ENCODE measurements at regions not wholly inside any gene's neighbourhood (a gene's known extent, or its start where the extent isn't known, plus 50 kb on each side); places are given as distances from the start of the nearest gene placed in this dataset.

GRCh38 chr5:98563885-98564653 is 209.4 kb upstream of the RGMB start:
- Histone ChIP-seq H3K4me1 (no peaks in the 10 kb centered on the region), H3K36me3 (no peaks in the 10 kb centered on the region), H3K4me3 (no peak overlapping the region), H3K27ac (no peak overlapping the region), H3K9me3 (no peaks in the 10 kb centered on the region), H3K27me3 (ENCODE audit: low read depth) (no peaks in the 10 kb centered on the region)
- DNase-seq (no peak), ATAC-seq (no peak)
- no peak for TF ChIP-seq CTCF (IDR thresholded peaks at IDR 0.05)
- intact Hi-C loops (cut with DNase I) = no loop called here

DNA sequence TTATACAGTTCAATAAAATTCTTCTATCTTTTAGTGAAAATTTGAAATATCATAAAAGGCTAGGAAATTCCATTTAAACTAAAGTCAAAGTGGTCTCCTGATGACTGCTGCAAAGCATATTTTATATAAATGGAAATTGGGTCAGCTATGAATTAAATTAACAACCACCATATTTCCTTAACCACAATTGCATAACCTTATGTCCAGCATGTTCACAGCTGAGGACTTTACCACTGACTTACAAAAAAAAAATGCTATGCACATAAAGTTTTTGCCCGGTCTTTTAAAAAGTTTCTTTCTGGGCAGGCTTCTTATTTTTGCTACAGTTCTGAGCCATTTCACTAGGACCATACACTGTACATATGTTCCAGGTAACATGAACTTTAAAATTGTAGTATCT is 208.6 kb upstream of the RGMB start:
- Histone ChIP-seq H3K27me3 (ENCODE audit: low read depth) (no peaks in the 10 kb centered on the region), H3K4me1 (no peaks in the 10 kb centered on the region)
- intact Hi-C loops (cut with DNase I) = no loop called here

DNA sequence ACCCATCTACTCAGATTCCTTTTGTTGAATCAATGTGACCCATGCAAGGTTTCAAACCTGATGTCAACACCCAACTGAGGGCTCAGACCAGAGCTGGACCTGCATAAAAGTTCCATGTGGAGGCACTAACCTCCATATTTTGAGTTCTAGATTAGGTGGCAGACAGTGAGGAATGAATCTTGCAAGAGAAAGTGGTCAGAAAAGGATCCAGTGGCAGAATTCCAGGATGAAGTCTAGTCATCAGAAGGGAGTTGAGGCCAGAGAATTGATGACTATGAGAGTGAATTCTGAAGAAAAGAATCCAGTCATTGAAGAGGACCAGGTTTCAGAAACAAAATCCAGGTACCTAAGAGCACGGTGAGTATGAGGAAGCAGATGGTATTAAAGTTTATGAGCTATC is 205.1 kb upstream of the RGMB start:
- Histone ChIP-seq H3K4me3 (no peak overlapping the region), H3K36me3 (no peaks in the 10 kb centered on the region), H3K27ac (no peak overlapping the region), H3K27me3 (ENCODE audit: low read depth) (no peaks in the 10 kb centered on the region), H3K9me3 (no peaks in the 10 kb centered on the region), H3K4me1 (no peaks in the 10 kb centered on the region)
- ATAC-seq (no peak), DNase-seq (no peak)
- intact Hi-C loops (cut with DNase I) = no loop called here
- TF ChIP-seq CTCF (IDR thresholded peaks at IDR 0.05) = no peak

More for the DNA sequence above, 208.6 kb upstream of the RGMB start:
- TF ChIP-seq CTCF (IDR thresholded peaks at IDR 0.05) = no peak
- ATAC-seq (no peak), DNase-seq (no peak)
- Histone ChIP-seq H3K9me3 (no peaks in the 10 kb centered on the region), H3K27ac (no peak overlapping the region), H3K36me3 (no peaks in the 10 kb centered on the region), H3K4me3 (no peak overlapping the region)

DNA sequence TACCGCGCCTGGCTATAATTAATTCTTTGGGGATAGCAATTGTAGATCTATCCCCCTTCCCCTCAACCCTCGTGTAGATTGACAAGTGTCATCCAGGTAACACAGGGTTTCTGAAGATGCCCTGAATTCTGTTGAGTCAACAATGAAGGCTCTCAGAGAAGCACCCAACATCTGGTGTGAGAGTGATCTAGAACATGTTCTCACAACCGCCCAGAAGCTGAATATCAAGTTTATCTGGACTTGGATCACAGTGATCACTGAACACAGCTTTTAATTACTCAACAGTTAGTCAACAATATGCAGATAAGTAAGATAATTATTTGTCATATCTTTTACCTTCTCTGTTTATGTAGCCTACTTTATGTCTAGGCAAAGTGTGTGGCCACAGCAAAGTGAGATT is 204.2 kb upstream of the RGMB start:
- H3K9me3 ChIP-seq = no peaks in the 10 kb centered on the region
- H3K36me3 ChIP-seq = no peaks in the 10 kb centered on the region
- no peaks in the 10 kb centered on the region for H3K27me3 ChIP-seq (ENCODE audit: low read depth)
- H3K4me3 ChIP-seq = no peak overlapping the region
- H3K27ac ChIP-seq = no peak overlapping the region
- no peak for DNase-seq
- TF ChIP-seq CTCF (IDR thresholded peaks at IDR 0.05) = no peak
- ATAC-seq = no peak
- no peaks in the 10 kb centered on the region for H3K4me1 ChIP-seq
- intact Hi-C loops (cut with DNase I) = no loop called here

DNA sequence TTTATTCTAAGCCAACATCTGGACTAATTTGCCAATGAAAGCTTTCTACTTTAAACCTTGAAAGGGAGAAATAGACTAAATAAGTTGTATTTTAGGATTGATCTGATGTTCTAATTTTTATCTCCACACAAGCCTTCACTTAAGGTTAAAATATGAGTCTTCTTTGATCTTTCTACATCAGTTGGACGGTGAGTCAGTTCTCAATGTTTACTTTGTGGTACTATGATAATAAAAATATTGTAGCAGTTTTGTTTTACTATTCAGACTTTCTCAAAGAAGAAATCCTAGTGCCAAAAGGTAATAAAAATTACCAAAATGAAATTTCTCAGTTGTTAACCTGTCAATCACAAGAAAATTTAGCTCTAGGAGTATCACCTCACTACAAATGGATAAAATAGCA is 203.5 kb upstream of the RGMB start:
- no peak for ATAC-seq
- no peaks in the 10 kb centered on the region for H3K27me3 ChIP-seq (ENCODE audit: low read depth)
- H3K36me3 ChIP-seq = no peaks in the 10 kb centered on the region
- TF ChIP-seq CTCF (IDR thresholded peaks at IDR 0.05) = no peak
- no peak overlapping the region for H3K27ac ChIP-seq
- H3K9me3 ChIP-seq = no peaks in the 10 kb centered on the region
- intact Hi-C loops (cut with DNase I) = no loop called here
- no peak for DNase-seq
- no peak overlapping the region for H3K4me3 ChIP-seq
- no peaks in the 10 kb centered on the region for H3K4me1 ChIP-seq

Data from lower lobe of right lung (tissue), 2 donors.